OCI-LY1 (cell line): ENCODE measurements at regions not wholly inside any gene's neighbourhood (a gene's known extent, or its start where the extent isn't known, plus 50 kb on each side); places are given as distances from the start of the nearest gene placed in this dataset.

Source experiments
- H2AFZ ChIP-seq: fragments of 200-600 bp; sonication (generic), shearing (Covaris generic); 2 replicates; pipeline ENCODE4 v1.6.0; 2014; ENCODE audit warnings: antibody characterized with exemption, mild to moderate bottlenecking, low read length
- H3F3A ChIP-seq: fragments of 200-600 bp; sonication (generic), shearing (Covaris generic); 2 replicates; pipeline ENCODE4 v1.6.0; 2014; ENCODE audit warnings: mild to moderate bottlenecking, antibody characterized with exemption, low read length, moderate library complexity; ENCODE audit not compliant: insufficient read depth
- H3K27ac ChIP-seq: fragments of 200-600 bp; sonication (generic); 2 replicates; pipeline ENCODE4 v1.5.1; 2014; ENCODE audit warnings: low read length, mixed run types, mild to moderate bottlenecking, low read depth; ENCODE audit not compliant: poor library complexity, severe bottlenecking
- H3K27me3 ChIP-seq: fragments of 200-600 bp; sonication (generic); 2 replicates; pipeline ENCODE4 v1.6.0; 2014; ENCODE audit warnings: antibody characterized with exemption, mild to moderate bottlenecking, low read length, moderate library complexity; ENCODE audit not compliant: insufficient read depth
- H3K36me3 ChIP-seq: fragments of 200-600 bp; sonication (generic); 2 replicates; pipeline ENCODE4 v1.6.1; 2014; ENCODE audit warnings: mild to moderate bottlenecking, antibody characterized with exemption, low read length, moderate library complexity, mixed read lengths; ENCODE audit not compliant: insufficient read depth
- H3K4me1 ChIP-seq: fragments of 200-600 bp; sonication (generic); 2 replicates; pipeline ENCODE4 v1.5.1; 2014; ENCODE audit warnings: mild to moderate bottlenecking, low read length, moderate library complexity; ENCODE audit not compliant: insufficient read depth, severe bottlenecking
- H3K4me2 ChIP-seq: fragments of 200-600 bp; sonication (generic), shearing (Covaris generic); 2 replicates; pipeline ENCODE4 v1.6.1; 2014; ENCODE audit warnings: low read length
- H3K4me3 ChIP-seq: fragments of 200-600 bp; sonication (generic); 2 replicates; pipeline ENCODE4 v1.5.1; 2014; ENCODE audit warnings: low read length, low read depth, mild to moderate bottlenecking, mixed read lengths; ENCODE audit not compliant: poor library complexity, severe bottlenecking
- H3K79me2 ChIP-seq: fragments of 200-600 bp; shearing (Covaris generic); 2 replicates; pipeline ENCODE4 v1.6.1; 2016; ENCODE audit warnings: mixed run types, low read length, mixed read lengths; ENCODE audit not compliant: insufficient read depth
- H3K9ac ChIP-seq: fragments of 200-600 bp; sonication (generic), shearing (Covaris generic); 2 replicates; pipeline ENCODE4 v1.6.1; 2014; ENCODE audit warnings: mild to moderate bottlenecking, low read length, mixed read lengths
- H3K9me2 ChIP-seq: fragments of 200-600 bp; sonication (generic), shearing (Covaris generic); 2 replicates; pipeline ENCODE4 v1.6.1; 2014; ENCODE audit warnings: low read depth, mild to moderate bottlenecking, low read length, mixed read lengths
- H3K9me3 ChIP-seq: fragments of 200-600 bp; shearing (Covaris generic); 2 replicates; pipeline ENCODE4 v1.6.1; 2014; ENCODE audit warnings: low read length, mixed read lengths
- H4K20me1 ChIP-seq: fragments of 200-600 bp; sonication (generic), shearing (Covaris generic); 2 replicates; pipeline ENCODE4 v1.6.0; 2016; ENCODE audit warnings: mild to moderate bottlenecking, low read length; ENCODE audit not compliant: insufficient read depth
- EZH2 ChIP-seq: fragments of 200-600 bp; sonication (generic), shearing (Covaris generic); IDR thresholded peaks from 2 replicates; pipeline ENCODE4 v1.8.0; 2017; ENCODE audit warnings: borderline replicate concordance, mixed run types, mild to moderate bottlenecking, antibody characterized with exemption, low read length, moderate library complexity, mixed read lengths
- TF ChIP-seq, protein P1 (sequence below): fragments of 200-600 bp; sonication (generic), shearing (Covaris generic); IDR thresholded peaks from 2 replicates; pipeline ENCODE4 v1.5.1; 2017; ENCODE audit warnings: mild to moderate bottlenecking, antibody characterized with exemption, low read length, moderate library complexity, mixed read lengths

DNA sequence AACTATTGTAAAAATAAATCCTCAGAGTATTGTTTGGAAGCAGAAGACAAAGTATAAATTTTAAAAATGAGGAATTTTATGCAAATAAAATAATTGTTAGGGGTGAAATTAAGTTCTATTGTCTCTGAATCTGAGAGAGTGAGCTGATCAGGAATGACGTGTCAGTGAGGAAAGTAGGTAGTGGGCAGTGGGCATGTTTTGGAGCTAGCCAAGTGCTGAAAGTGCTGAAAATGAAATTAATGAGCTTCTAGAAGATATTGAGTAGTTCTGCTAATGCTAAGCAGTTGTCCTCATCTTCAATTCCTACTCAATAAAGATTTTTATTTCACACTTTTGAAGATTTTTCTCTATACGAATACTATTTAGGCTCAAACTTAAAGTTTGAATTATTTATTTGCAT lies 1167.8 kb upstream of the PCDH20 start:
- TF ChIP-seq, protein P1, sequence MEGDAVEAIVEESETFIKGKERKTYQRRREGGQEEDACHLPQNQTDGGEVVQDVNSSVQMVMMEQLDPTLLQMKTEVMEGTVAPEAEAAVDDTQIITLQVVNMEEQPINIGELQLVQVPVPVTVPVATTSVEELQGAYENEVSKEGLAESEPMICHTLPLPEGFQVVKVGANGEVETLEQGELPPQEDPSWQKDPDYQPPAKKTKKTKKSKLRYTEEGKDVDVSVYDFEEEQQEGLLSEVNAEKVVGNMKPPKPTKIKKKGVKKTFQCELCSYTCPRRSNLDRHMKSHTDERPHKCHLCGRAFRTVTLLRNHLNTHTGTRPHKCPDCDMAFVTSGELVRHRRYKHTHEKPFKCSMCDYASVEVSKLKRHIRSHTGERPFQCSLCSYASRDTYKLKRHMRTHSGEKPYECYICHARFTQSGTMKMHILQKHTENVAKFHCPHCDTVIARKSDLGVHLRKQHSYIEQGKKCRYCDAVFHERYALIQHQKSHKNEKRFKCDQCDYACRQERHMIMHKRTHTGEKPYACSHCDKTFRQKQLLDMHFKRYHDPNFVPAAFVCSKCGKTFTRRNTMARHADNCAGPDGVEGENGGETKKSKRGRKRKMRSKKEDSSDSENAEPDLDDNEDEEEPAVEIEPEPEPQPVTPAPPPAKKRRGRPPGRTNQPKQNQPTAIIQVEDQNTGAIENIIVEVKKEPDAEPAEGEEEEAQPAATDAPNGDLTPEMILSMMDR, result no peak
- no peak for TF ChIP-seq EZH2
- Histone ChIP-seq H3K4me2 (no peak overlapping the region), H4K20me1 (no peaks in the 10 kb centered on the region), H3K9me3 (no peaks in the 10 kb centered on the region), H3K4me1 (no peaks in the 10 kb centered on the region), H3K36me3 (no peaks in the 10 kb centered on the region), H3K27ac (no peak overlapping the region), H3F3A (no peaks in the 10 kb centered on the region), H3K9me2 (no peaks in the 10 kb centered on the region), H2AFZ (no peak overlapping the region), H3K27me3 (no peaks in the 10 kb centered on the region), H3K9ac (no peak overlapping the region), H3K79me2 (no peaks in the 10 kb centered on the region), H3K4me3 (no peak overlapping the region)

DNA sequence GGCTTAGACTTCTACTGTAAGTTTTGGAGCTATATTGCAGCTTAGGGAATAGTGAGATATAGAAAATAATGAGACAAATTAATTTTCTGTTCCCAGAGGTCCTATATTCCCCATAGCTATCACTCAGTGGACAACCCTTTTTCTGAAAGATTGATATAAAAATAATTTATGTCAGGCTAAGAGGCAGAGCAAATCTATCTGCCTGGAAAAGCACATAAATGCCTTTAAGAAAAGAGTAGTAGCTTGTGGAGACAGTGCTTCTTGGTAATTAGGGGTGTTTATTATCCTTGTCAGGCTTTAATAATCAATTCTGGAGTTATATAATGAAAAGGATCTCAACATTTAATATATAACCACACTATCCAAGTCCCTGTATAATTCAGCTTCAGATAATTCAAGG lies 1162.8 kb upstream of the PCDH20 start:
- no peak overlapping the region for H2AFZ ChIP-seq
- no peak overlapping the region for H3K4me3 ChIP-seq
- H3K36me3 ChIP-seq, result no peaks in the 10 kb centered on the region
- H3K9ac ChIP-seq, result no peak overlapping the region
- no peaks in the 10 kb centered on the region for H3K9me3 ChIP-seq
- H3K79me2 ChIP-seq, result no peaks in the 10 kb centered on the region
- no peak for TF ChIP-seq EZH2
- TF ChIP-seq, protein P1, result no peak
- H3K9me2 ChIP-seq, result no peaks in the 10 kb centered on the region
- H3K4me1 ChIP-seq, result no peaks in the 10 kb centered on the region
- no peak overlapping the region for H3K4me2 ChIP-seq
- no peaks in the 10 kb centered on the region for H4K20me1 ChIP-seq
- peaks cover 6% of the 10 kb centered on the region; the same call in 1 of the 2 replicates for H3F3A ChIP-seq
- no peak overlapping the region for H3K27ac ChIP-seq
- no peaks in the 10 kb centered on the region for H3K27me3 ChIP-seq

DNA sequence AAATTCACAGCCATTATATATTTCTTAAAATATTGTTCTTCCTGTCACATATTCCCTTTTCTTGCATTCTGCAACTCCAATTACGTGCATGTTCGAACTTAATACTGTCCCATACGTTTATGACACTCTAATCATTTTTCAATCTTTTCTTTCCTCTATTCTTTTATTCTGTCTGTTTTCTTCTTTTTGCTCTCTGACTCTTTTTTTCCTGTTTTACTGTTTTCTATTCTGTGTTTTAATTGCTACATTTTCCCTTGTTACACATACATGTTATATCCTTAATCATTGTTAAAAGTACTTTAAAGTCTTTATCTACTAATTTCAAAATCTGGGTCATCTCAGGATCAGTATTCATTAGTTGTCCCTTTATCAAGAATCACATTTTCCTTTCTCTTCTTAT lies 1149.1 kb upstream of the PCDH20 start:
- H3K27me3 ChIP-seq, result no peaks in the 10 kb centered on the region
- no peak overlapping the region for H3K27ac ChIP-seq
- H4K20me1 ChIP-seq, result no peaks in the 10 kb centered on the region
- no peak overlapping the region for H3K9ac ChIP-seq
- no peaks in the 10 kb centered on the region for H3K9me3 ChIP-seq
- TF ChIP-seq EZH2, result no peak
- TF ChIP-seq, protein P1, result no peak
- H3K4me2 ChIP-seq, result no peak overlapping the region
- H3K36me3 ChIP-seq, result no peaks in the 10 kb centered on the region
- no peak overlapping the region; the same call in 1 of the 2 replicates for H2AFZ ChIP-seq
- H3F3A ChIP-seq, result no peaks in the 10 kb centered on the region
- no peaks in the 10 kb centered on the region for H3K79me2 ChIP-seq
- H3K4me1 ChIP-seq, result no peaks in the 10 kb centered on the region
- no peak overlapping the region for H3K4me3 ChIP-seq
- H3K9me2 ChIP-seq, result no peaks in the 10 kb centered on the region
